ENCODE measurements at regions not wholly inside any gene's neighbourhood (a gene's known extent, or its start where the extent isn't known, plus 50 kb on each side); places are given as distances from the start of the nearest gene placed in this dataset.

- no peak for DNase-seq (ENCODE audit: extremely low read depth, insufficient read length)
- no peaks in the 10 kb centered on the region for H3K36me3 ChIP-seq (ENCODE audit: control insufficient read depth, insufficient read depth, low read length)
- H3K4me3 ChIP-seq (replicated peaks; ENCODE audit: low read depth, low read length) = no peak overlapping the region
- TF ChIP-seq CTCF (IDR thresholded peaks at IDR 0.05; ENCODE audit: insufficient read depth, low read length, poor library complexity, severe bottlenecking) = peak; percentile 24
- H3K27me3 ChIP-seq (replicated peaks; ENCODE audit: control insufficient read depth, insufficient read depth, low read length) = no peaks in the 10 kb centered on the region
Measured at GRCh38 chr6:66558189-66558588, 851.2 kb upstream of the EYS start.

DNA sequence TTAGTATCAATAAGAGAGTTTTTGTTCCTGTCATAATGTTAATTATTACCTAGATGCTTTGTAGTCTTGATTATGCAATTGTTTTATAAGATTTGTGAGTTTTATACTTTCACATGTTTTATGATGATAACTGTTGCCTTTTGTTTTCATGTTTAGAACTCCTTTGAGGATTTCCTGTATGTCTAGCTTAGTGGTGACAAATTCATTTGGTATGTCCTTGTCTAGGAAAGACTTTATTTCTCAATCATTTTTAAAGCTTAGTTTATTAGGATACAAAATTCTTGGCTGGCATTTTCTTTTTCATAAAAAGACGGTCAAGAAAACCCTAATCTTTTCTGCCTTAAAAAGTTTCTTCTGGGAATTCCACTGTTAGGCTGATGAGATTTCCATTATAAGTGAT, 849.9 kb upstream of the EYS start:
- no peak for DNase-seq (ENCODE audit: extremely low read depth, insufficient read length)
- Histone ChIP-seq H3K36me3 (ENCODE audit: control insufficient read depth, insufficient read depth, low read length) (no peaks in the 10 kb centered on the region), H3K27me3 (replicated peaks; ENCODE audit: control insufficient read depth, insufficient read depth, low read length) (no peaks in the 10 kb centered on the region), H3K4me3 (replicated peaks; ENCODE audit: low read depth, low read length) (no peak overlapping the region)
- no peak for TF ChIP-seq CTCF (IDR thresholded peaks at IDR 0.05; ENCODE audit: insufficient read depth, low read length, poor library complexity, severe bottlenecking)

- no peaks in the 10 kb centered on the region for H3K36me3 ChIP-seq (ENCODE audit: control insufficient read depth, insufficient read depth, low read length)
- DNase-seq (ENCODE audit: extremely low read depth, insufficient read length) = no peak
- H3K27me3 ChIP-seq (replicated peaks; ENCODE audit: control insufficient read depth, insufficient read depth, low read length) = no peaks in the 10 kb centered on the region
- TF ChIP-seq CTCF (IDR thresholded peaks at IDR 0.05; ENCODE audit: insufficient read depth, low read length, poor library complexity, severe bottlenecking) = no peak
- H3K4me3 ChIP-seq (replicated peaks; ENCODE audit: low read depth, low read length) = no peak overlapping the region
Measured at GRCh38 chr6:66555082-66555481, 848.1 kb upstream of the EYS start.

GRCh38 chr6:66553441-66553840, 846.4 kb upstream of the EYS start:
- no peak for TF ChIP-seq CTCF (IDR thresholded peaks at IDR 0.05; ENCODE audit: insufficient read depth, low read length, poor library complexity, severe bottlenecking)
- H3K27me3 ChIP-seq (replicated peaks; ENCODE audit: control insufficient read depth, insufficient read depth, low read length) = no peaks in the 10 kb centered on the region
- H3K4me3 ChIP-seq (replicated peaks; ENCODE audit: low read depth, low read length) = no peak overlapping the region
- DNase-seq (ENCODE audit: extremely low read depth, insufficient read length) = no peak
- no peaks in the 10 kb centered on the region for H3K36me3 ChIP-seq (ENCODE audit: control insufficient read depth, insufficient read depth, low read length)

DNA sequence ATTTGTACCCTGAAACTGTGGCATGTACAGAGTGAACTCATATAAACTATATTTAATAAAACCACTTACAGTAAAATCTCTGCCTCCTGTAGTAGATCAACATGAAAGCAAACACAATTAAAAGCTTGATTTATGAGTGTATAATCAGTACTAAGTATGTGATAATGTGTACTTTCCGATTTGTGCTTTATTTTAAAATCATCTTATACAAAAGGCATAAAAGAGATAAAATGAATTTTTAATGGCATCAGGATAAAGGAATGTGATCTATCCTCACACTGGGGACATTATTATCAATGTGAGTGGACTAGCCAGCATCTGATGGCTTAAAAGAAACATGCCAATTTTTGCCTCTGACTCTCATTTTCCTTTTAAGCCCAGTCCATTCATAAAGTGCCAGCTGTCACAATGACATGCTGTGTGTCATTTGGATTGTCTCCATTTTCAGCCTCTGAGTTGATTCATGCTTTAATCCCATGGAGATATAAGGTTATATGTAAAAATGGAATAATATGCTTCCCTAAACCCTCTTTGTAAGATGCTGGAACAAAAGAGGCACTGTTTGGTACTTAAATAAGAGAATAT, 831.6 kb upstream of the EYS start:
- Histone ChIP-seq H3K4me3 (replicated peaks; ENCODE audit: low read depth, low read length) (no peak overlapping the region), H3K36me3 (ENCODE audit: control insufficient read depth, insufficient read depth, low read length) (no peaks in the 10 kb centered on the region), H3K27me3 (replicated peaks; ENCODE audit: control insufficient read depth, insufficient read depth, low read length) (no peaks in the 10 kb centered on the region)
- no peak for TF ChIP-seq CTCF (IDR thresholded peaks at IDR 0.05; ENCODE audit: insufficient read depth, low read length, poor library complexity, severe bottlenecking)
- DNase-seq (ENCODE audit: extremely low read depth, insufficient read length) = no peak

DNA sequence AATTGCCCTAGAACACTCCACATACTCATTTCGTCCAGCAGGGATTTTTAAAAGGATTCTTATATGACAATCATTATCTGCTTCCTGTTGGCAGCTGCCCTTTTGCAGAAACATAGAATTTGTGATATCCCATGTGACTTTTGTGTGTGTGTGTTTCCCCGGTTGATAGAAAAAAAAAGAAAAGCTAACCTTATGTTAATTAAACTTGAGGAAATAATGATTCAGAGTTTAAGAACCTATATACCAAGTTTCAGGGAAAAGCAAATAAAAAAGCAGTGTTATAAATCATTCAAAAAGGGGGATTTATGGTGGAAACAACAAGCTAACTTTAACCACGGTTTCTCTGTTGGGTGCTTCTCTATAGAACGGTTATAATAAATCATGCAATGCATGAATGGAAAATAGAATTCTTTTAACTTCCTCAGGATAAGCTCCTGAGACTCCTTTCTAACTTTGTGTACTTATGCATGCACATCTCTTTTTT, 826.9 kb upstream of the EYS start:
- DNase-seq (ENCODE audit: extremely low read depth, insufficient read length) = no peak
- no peaks in the 10 kb centered on the region for H3K27me3 ChIP-seq (replicated peaks; ENCODE audit: control insufficient read depth, insufficient read depth, low read length)
- H3K36me3 ChIP-seq (ENCODE audit: control insufficient read depth, insufficient read depth, low read length) = no peaks in the 10 kb centered on the region
- no peak overlapping the region for H3K4me3 ChIP-seq (replicated peaks; ENCODE audit: low read depth, low read length)
- no peak for TF ChIP-seq CTCF (IDR thresholded peaks at IDR 0.05; ENCODE audit: insufficient read depth, low read length, poor library complexity, severe bottlenecking)
